RWPE2 (cell line): ENCODE measurements at regions not wholly inside any gene's neighbourhood (a gene's known extent, or its start where the extent isn't known, plus 50 kb on each side); places are given as distances from the start of the nearest gene placed in this dataset.

Experiments used
- ATAC-seq: fragments of 200-7000 bp; cut with Tn5 transposase; 3 replicates; pipeline ENCODE4 v1.9.1; 2021; ENCODE audit warnings: low read depth
- DNase-seq: peaks from one replicate; pipeline ENCODE4 v3.0.0-alpha.2; 2020; ENCODE audit warnings: low spot score
- H3K27ac ChIP-seq: fragments of 450-650 bp; 2 replicates; pipeline ENCODE4 v1.5.1; 2017; ENCODE audit warnings: mild to moderate bottlenecking; ENCODE audit not compliant: poor library complexity, severe bottlenecking
- H3K27me3 ChIP-seq: fragments of 250-450 bp; sonication (Bioruptor Pico); 2 replicates; pipeline ENCODE4 v1.5.1; 2021; ENCODE audit warnings: mild to moderate bottlenecking, moderate library complexity; ENCODE audit not compliant: insufficient read depth, poor library complexity, severe bottlenecking
- H3K36me3 ChIP-seq: fragments of 250-450 bp; sonication (Bioruptor Pico); 2 replicates; pipeline ENCODE4 v1.5.1; 2020; ENCODE audit warnings: low read depth, mild to moderate bottlenecking, moderate library complexity
- H3K4me1 ChIP-seq: fragments of 250-450 bp; sonication (Bioruptor Pico); 2 replicates; pipeline ENCODE4 v1.5.1; 2021; ENCODE audit warnings: mild to moderate bottlenecking, moderate library complexity; ENCODE audit not compliant: insufficient read depth, poor library complexity, severe bottlenecking
- H3K4me3 ChIP-seq: fragments of 250-450 bp; sonication (Bioruptor Pico); 2 replicates; pipeline ENCODE4 v1.5.1; 2021; ENCODE audit warnings: mild to moderate bottlenecking, moderate library complexity; ENCODE audit not compliant: severe bottlenecking
- H3K9me3 ChIP-seq: fragments of 250-450 bp; sonication (Bioruptor Pico); 2 replicates; pipeline ENCODE4 v1.5.1; 2021; ENCODE audit warnings: mild to moderate bottlenecking, moderate library complexity; ENCODE audit not compliant: severe bottlenecking
- CTCF ChIP-seq: fragments of 450-650 bp; IDR thresholded peaks from one replicate; pipeline ENCODE4 v1.5.1; 2017; ENCODE audit warnings: mild to moderate bottlenecking, moderate library complexity; ENCODE audit not compliant: poor library complexity, severe bottlenecking

- no peak for ATAC-seq
- no peak for TF ChIP-seq CTCF
- Histone ChIP-seq H3K4me3 (no peak overlapping the region), H3K36me3 (no peaks in the 10 kb centered on the region), H3K4me1 (no peaks in the 10 kb centered on the region), H3K27me3 (no peaks in the 10 kb centered on the region), H3K9me3 (no peaks in the 10 kb centered on the region), H3K27ac (no peak overlapping the region)
- no peak for DNase-seq
Observed at GRCh38 chr5:169531631-169532030, 51.9 kb upstream of the SPDL1 start.

GRCh38 chr5:169527863-169528262, 55.7 kb upstream of the SPDL1 start:
- no peak for DNase-seq
- no peaks in the 10 kb centered on the region for H3K27me3 ChIP-seq
- 0 out of 3 replicates have a peak, but pooled peaks have one; percentile 33 for ATAC-seq
- TF ChIP-seq CTCF: no peak
- no peaks in the 10 kb centered on the region for H3K36me3 ChIP-seq
- H3K9me3 ChIP-seq: no peaks in the 10 kb centered on the region
- H3K27ac ChIP-seq: no peak overlapping the region
- no peaks in the 10 kb centered on the region for H3K4me1 ChIP-seq
- H3K4me3 ChIP-seq: no peak overlapping the region

- Histone ChIP-seq H3K4me3 (no peak overlapping the region), H3K36me3 (no peaks in the 10 kb centered on the region), H3K27me3 (no peaks in the 10 kb centered on the region), H3K9me3 (no peaks in the 10 kb centered on the region), H3K4me1 (no peaks in the 10 kb centered on the region), H3K27ac (no peak overlapping the region)
- ATAC-seq: no peak
- no peak for DNase-seq
- no peak for TF ChIP-seq CTCF
Observed at GRCh38 chr5:169527066-169527465, 56.5 kb upstream of the SPDL1 start.

- Histone ChIP-seq H3K27me3 (no peaks in the 10 kb centered on the region), H3K4me3 (no peak overlapping the region), H3K27ac (no peak overlapping the region), H3K36me3 (no peaks in the 10 kb centered on the region), H3K4me1 (no peaks in the 10 kb centered on the region), H3K9me3 (no peaks in the 10 kb centered on the region)
- ATAC-seq: 0 out of 3 replicates have a peak, but pooled peaks have one; percentile 25
- no peak for TF ChIP-seq CTCF
- no peak for DNase-seq
Observed at GRCh38 chr5:169522851-169523250, 60.7 kb upstream of the SPDL1 start.

- Histone ChIP-seq H3K4me1 (no peaks in the 10 kb centered on the region), H3K9me3 (no peaks in the 10 kb centered on the region), H3K27ac (no peak overlapping the region), H3K36me3 (no peaks in the 10 kb centered on the region), H3K27me3 (no peaks in the 10 kb centered on the region), H3K4me3 (no peak overlapping the region)
- no peak for DNase-seq
- no peak for TF ChIP-seq CTCF
- peak; percentile 23; the same call in 1 of the 3 replicates for ATAC-seq
Observed at GRCh38 chr5:169521366-169521983, 62.1 kb upstream of the SPDL1 start.
